Stomach (tissue), 8 donors: ENCODE measurements at regions not wholly inside any gene's neighbourhood (a gene's known extent, or its start where the extent isn't known, plus 50 kb on each side); places are given as distances from the start of the nearest gene placed in this dataset.

Source experiments
- DNase-seq, 2 donors: peaks; one replicate each; pipeline versions ENCODE4 v3.0.0 to v3.0.0-alpha.2; 2013 to 2019
- H3K27ac ChIP-seq, 5 donors: fragments of 200-600 bp in 4 of 5; sonication (generic) in 4 of 5; one replicate each; pipeline ENCODE4 v1.5.1; 2013 to 2019; ENCODE audit warnings: mild to moderate bottlenecking in 1 of 5, moderate library complexity in 1 of 5
- H3K27me3 ChIP-seq, 3 donors: fragments of 200-600 bp; sonication (generic); one replicate each; pipeline ENCODE4 v1.5.1; 2017 to 2019; ENCODE audit warnings: mixed run types in 1 of 3
- H3K36me3 ChIP-seq, 4 donors: fragments of 200-600 bp; sonication (generic); 1 replicate in 3 of 4; 2 replicates in 1 of 4; pipeline ENCODE4 v1.5.1; 2016 to 2019
- H3K4me1 ChIP-seq, 4 donors: fragments of 200-600 bp; sonication (generic); one replicate each; pipeline ENCODE4 v1.5.1; 2016 to 2019
- H3K4me3 ChIP-seq, 4 donors: fragments of 200-600 bp; sonication (generic) in 3 of 4; one replicate each; pipeline ENCODE4 v1.5.1; 2016 to 2019; ENCODE audit warnings: mild to moderate bottlenecking in 1 of 4
- H3K9me3 ChIP-seq, 4 donors: fragments of 200-600 bp; sonication (generic); one replicate each; pipeline ENCODE4 v1.5.1; 2016 to 2019
- CTCF ChIP-seq, 7 experiments: fragments of 450-650 bp in 4 of 7; fragments of 200-600 bp in 3 of 7; sonication (generic) in 3 of 7; IDR thresholded peaks; one replicate each; pipeline ENCODE4 v1.5.1; 2016 to 2019; ENCODE audit warnings: antibody characterized with exemption in 7 of 7, control low read depth in 2 of 7, mild to moderate bottlenecking in 1 of 7
- EP300 ChIP-seq: sonication (generic); formaldehyde crosslinking; IDR thresholded peaks from one replicate; pipeline ENCODE4 v1.6.1; 2017; ENCODE audit warnings: antibody characterized with exemption
- POLR2A ChIP-seq, 4 donors: fragments of 450-650 bp; IDR thresholded peaks; one replicate each; pipeline ENCODE4 v1.6.1; 2016; ENCODE audit warnings: antibody characterized with exemption in 4 of 4, control low read depth in 2 of 4, mild to moderate bottlenecking in 1 of 4, moderate library complexity in 1 of 4
- POLR2AphosphoS5 ChIP-seq, 3 donors: sonication (generic); formaldehyde crosslinking; IDR thresholded peaks; one replicate each; pipeline ENCODE4 v1.6.1; 2016; ENCODE audit warnings: antibody characterized with exemption in 3 of 3
- WGBS, 5 donors: extraction: QIAGEN DNeasy Blood & Tissue Kit in 3 of 5; methylation state at CpG; one replicate each; pipeline versions ENCODE4 v1.1.5 to v1.1.7; 2013 to 2018; 5-methylcytosine and 5-hydroxymethylcytosine counted together
- intact Hi-C: fragments of 100-400 bp; cut with DNase I; formaldehyde crosslinking; loops from one replicate; pipeline ENCODE4 v1.15.1; 2023; ENCODE audit warnings: low total_unique reads
- donor health status: healthy with polysubstance abuse.
- donor health status: Bipolar disorder and iron deficiency.
- donor health status: healthy.

DNA sequence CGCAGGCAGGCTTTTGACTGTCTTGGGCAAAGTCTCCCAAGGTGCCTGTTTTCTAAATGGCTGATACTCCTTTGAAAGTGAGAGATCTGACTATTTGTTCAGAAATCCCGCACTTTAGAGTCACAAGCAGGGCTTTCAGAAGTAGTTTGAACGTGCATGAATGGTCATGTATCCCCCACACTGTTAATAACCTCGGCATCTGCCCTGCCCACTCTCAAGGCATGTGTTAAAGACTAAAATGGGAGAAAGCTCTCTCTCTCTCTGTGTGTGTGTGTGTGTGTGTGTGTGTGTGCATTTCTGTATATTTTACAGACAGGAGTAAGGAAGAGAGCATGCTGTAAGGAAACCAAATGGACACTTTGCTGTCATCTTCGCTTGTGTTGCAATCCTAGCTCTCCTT lies 163.7 kb downstream of the MAF start:
- Histone ChIP-seq H3K27me3 (no peaks in the 10 kb centered on the region), H3K4me3 (no peak overlapping the region), H3K27ac (no peak overlapping the region), H3K9me3 (no peaks in the 10 kb centered on the region), H3K36me3 (no peaks in the 10 kb centered on the region), H3K4me1 (peaks cover 0 to 16% (median 4%) of the 10 kb centered on the region in 4 donors)
- no peak for TF ChIP-seq POLR2A (IDR thresholded peaks at IDR 0.05)
- TF ChIP-seq POLR2AphosphoS5 (IDR thresholded peaks at IDR 0.05) = no peak
- TF ChIP-seq EP300 = no peak
- TF ChIP-seq CTCF (IDR thresholded peaks at IDR 0.05) = no peak
- 80 to 96% (median 88%) methylated on average over 5 of the region's 5 CpGs for WGBS, 5 donors
- intact Hi-C loops = no loop called here
- no peak for DNase-seq

DNA sequence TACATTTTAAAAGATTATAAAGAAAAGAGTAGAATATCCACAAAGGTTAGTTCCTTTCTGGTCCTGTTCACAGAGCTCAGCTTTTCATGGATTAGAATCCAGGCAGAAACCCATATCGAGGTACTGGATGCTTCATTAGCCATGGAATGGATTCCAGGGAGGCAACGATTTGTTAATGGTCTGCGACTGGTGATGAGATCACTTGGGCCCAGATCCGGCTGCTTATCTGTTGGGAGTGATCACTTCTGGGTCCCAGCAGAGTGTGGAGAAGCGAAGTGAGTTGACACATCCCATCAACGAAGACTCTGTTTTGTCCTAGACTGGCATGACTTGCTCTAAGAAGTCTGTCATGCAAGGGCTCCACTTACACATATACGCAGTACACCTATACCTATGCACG lies 165.8 kb downstream of the MAF start:
- no peak for DNase-seq
- intact Hi-C loops = no loop called here
- WGBS, 5 donors = 92 to 96% (median 94%) methylated on average over 8 of the region's 8 CpGs
- Histone ChIP-seq H3K27ac (no peak overlapping the region), H3K9me3 (no peaks in the 10 kb centered on the region), H3K4me3 (no peak overlapping the region), H3K4me1 (peaks cover 0 to 28% (median 11%) of the 10 kb centered on the region in 4 donors), H3K27me3 (no peaks in the 10 kb centered on the region), H3K36me3 (no peaks in the 10 kb centered on the region)
- no peak for TF ChIP-seq EP300
- TF ChIP-seq POLR2AphosphoS5 (IDR thresholded peaks at IDR 0.05) = no peak
- TF ChIP-seq POLR2A (IDR thresholded peaks at IDR 0.05) = no peak
- TF ChIP-seq CTCF (IDR thresholded peaks at IDR 0.05) = no peak

GRCh38 chr16:79434092-79434491 lies 166.4 kb downstream of the MAF start:
- no peak for DNase-seq
- WGBS, 5 donors = 94 to 98% (median 96%) methylated on average over 2 of the region's 2 CpGs
- intact Hi-C loops = no loop called here
- Histone ChIP-seq H3K27me3 (no peaks in the 10 kb centered on the region), H3K4me1 (peaks cover 0 to 35% (median 15%) of the 10 kb centered on the region in 4 donors), H3K4me3 (no peak overlapping the region), H3K9me3 (no peaks in the 10 kb centered on the region), H3K27ac (no peak overlapping the region), H3K36me3 (no peaks in the 10 kb centered on the region)
- no peak for TF ChIP-seq CTCF (IDR thresholded peaks at IDR 0.05)
- TF ChIP-seq EP300 = no peak

DNA sequence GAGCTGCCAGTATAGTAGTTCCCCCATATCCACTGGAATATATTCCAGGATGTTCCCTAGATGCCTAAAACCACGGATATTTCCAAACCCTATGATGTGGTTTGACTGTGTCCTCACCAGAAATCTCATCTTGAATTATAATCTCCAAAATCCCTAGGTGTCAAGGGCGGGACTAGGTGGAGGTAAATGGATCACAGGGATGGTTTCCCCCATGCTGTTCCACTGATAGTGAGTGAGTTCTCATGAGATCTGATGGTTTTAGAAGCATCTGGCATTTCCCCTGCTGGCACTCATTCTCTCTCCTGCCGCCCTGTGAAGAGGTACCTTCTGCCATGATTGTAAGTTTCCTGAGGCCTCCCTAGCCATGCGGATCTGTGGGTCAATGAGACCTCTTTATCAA lies 168.6 kb downstream of the MAF start:
- no peaks in the 10 kb centered on the region for H3K27me3 ChIP-seq
- H3K4me3 ChIP-seq = no peak overlapping the region
- WGBS, 5 donors = 88 to 94% (median 91%) methylated on average over 4 of the region's 4 CpGs
- H3K9me3 ChIP-seq = no peaks in the 10 kb centered on the region
- H3K4me1 ChIP-seq = peaks cover 0 to 22% (median 10%) of the 10 kb centered on the region in 4 donors
- no peak for DNase-seq
- H3K36me3 ChIP-seq = no peaks in the 10 kb centered on the region
- intact Hi-C loops = no loop called here
- H3K27ac ChIP-seq = no peak overlapping the region
- no peak for TF ChIP-seq EP300
- no peak for TF ChIP-seq POLR2AphosphoS5 (IDR thresholded peaks at IDR 0.05)
- no peak for TF ChIP-seq CTCF (IDR thresholded peaks at IDR 0.05)
- TF ChIP-seq POLR2A (IDR thresholded peaks at IDR 0.05) = no peak
